K562 (cell line): ENCODE measurements at regions not wholly inside any gene's neighbourhood (a gene's known extent, or its start where the extent isn't known, plus 50 kb on each side); places are given as distances from the start of the nearest gene placed in this dataset.

Experiments used
- ARID3A ChIP-seq: IDR thresholded peaks from 2 replicates; pipeline ENCODE4 v1.6.1; 2012; ENCODE audit warnings: low read depth, low read length, improper control_type of control experiment, borderline replicate concordance
- CC2D1A ChIP-seq: fragments of 450-650 bp; IDR thresholded peaks from 2 replicates; pipeline ENCODE4 v1.6.1; 2017; ENCODE audit warnings: mild to moderate bottlenecking
- ESRRA ChIP-seq: fragments of 450-650 bp; IDR thresholded peaks from 2 replicates; pipeline ENCODE4 v1.6.1; 2014; ENCODE audit warnings: low read depth, mild to moderate bottlenecking, moderate library complexity, borderline replicate concordance
- KHSRP ChIP-seq: fragments of 450-650 bp; IDR thresholded peaks from 2 replicates; pipeline ENCODE4 v1.6.1; 2017
- NELFE ChIP-seq: IDR thresholded peaks from 2 replicates; pipeline ENCODE4 v1.6.1; 2011; ENCODE audit warnings: mild to moderate bottlenecking; ENCODE audit not compliant: insufficient read depth, insufficient read length
- RB1 ChIP-seq: fragments of 450-650 bp; IDR thresholded peaks from 2 replicates; pipeline ENCODE4 v1.6.1; 2017; ENCODE audit warnings: low read depth, mild to moderate bottlenecking
- REST ChIP-seq, 2 experiments: fragments of 450-650 bp; formaldehyde crosslinking in 1 of 2; IDR thresholded peaks; 2 replicates each; pipeline versions ENCODE4 v1.4.0 to v1.6.1; 2014 to 2020; ENCODE audit warnings: mild to moderate bottlenecking in 2 of 2, borderline replicate concordance in 1 of 2, low read depth in 1 of 2
- SAFB ChIP-seq: fragments of 200-400 bp; formaldehyde crosslinking; IDR thresholded peaks from 2 replicates; pipeline ENCODE4 v1.6.1; 2017; ENCODE audit warnings: low read depth, low read length, borderline replicate concordance
- SMARCA5 ChIP-seq: fragments of 450-650 bp; IDR thresholded peaks from 2 replicates; pipeline ENCODE4 v1.6.1; 2016
- SMC3 ChIP-seq: conservative IDR thresholded peaks from 2 replicates; pipeline ENCODE4 v1.6.1; 2011; ENCODE audit warnings: low read depth, low read length, improper control_type of control experiment; ENCODE audit not compliant: insufficient read depth
- TFAP4 ChIP-seq: sonication (generic); formaldehyde crosslinking; IDR thresholded peaks from 2 replicates; pipeline ENCODE4 v1.8.0; 2022; ENCODE audit warnings: missing genetic modification reagents, mild to moderate bottlenecking, moderate library complexity, borderline replicate concordance
- WHSC1 ChIP-seq: IDR thresholded peaks from one replicate; pipeline ENCODE4 v1.6.1; 2012; ENCODE audit warnings: low read length, control low read depth, inconsistent platforms
- ZNF449 ChIP-seq: fragments of 250-450 bp; sonication (Bioruptor Pico); IDR thresholded peaks from 2 replicates; pipeline ENCODE4 v1.8.0; 2022; ENCODE audit warnings: moderate library complexity, mild to moderate bottlenecking, inconsistent platforms
- TF ChIP-seq, protein P1 (sequence below): fragments of 250-450 bp; sonication (Bioruptor Pico); IDR thresholded peaks from 2 replicates; pipeline ENCODE4 v1.4.0; 2020; ENCODE audit warnings: mild to moderate bottlenecking, moderate library complexity

DNA sequence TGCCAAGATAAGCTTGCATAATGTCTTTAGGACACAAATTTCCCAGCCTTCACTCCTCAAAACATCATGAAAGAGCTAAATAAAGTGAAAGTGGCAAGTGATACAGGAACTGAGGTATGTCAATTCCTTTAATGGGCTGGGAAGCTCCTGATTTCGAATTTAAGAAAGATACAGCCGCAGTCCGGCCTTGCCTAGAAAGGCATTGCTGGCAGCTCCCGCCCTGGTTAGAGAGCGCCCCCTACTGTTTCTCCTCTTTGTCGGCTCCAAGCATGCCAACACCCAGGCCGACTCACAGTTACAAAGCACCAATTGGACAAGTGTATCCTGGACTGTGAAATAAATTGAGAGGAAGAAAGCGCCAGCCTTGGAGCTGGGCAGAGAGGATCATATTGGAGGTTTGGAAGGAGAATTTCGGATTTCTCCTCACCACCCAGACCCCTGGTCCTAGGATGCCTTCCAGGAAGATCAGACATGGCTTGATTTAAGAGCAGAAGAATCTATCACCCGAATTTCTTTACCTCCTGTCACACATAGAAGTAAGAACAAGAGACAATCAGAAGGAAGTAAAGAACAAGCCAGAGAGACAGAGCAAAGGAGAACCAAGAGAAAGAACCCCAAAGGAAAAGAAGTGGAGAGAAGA lies 84.0 kb downstream of the FAM76B start (continued):
- TF ChIP-seq ARID3A: peak; percentile 57; the same call in 1 of the 2 replicates
- TF ChIP-seq SMC3: peak; percentile 73
- no peak for TF ChIP-seq WHSC1
- no peak for TF ChIP-seq NELFE
- TF ChIP-seq RB1: peak; percentile 57; the same call in 1 of the 2 replicates
- no peak for TF ChIP-seq SMARCA5
- no peak for TF ChIP-seq ESRRA
- TF ChIP-seq, protein P1, sequence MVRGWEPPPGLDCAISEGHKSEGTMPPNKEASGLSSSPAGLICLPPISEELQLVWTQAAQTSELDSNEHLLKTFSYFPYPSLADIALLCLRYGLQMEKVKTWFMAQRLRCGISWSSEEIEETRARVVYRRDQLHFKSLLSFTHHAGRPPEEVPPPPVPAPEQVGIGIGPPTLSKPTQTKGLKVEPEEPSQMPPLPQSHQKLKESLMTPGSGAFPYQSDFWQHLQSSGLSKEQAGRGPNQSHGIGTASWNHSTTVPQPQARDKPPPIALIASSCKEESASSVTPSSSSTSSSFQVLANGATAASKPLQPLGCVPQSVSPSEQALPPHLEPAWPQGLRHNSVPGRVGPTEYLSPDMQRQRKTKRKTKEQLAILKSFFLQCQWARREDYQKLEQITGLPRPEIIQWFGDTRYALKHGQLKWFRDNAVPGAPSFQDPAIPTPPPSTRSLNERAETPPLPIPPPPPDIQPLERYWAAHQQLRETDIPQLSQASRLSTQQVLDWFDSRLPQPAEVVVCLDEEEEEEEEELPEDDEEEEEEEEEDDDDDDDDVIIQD (CRISPR knock-in tag): no peak
- TF ChIP-seq KHSRP: no peak
- peak; percentile 16; the same call in 1 of the 2 replicates for TF ChIP-seq TFAP4 (CRISPR knock-in tag)
- no peak for TF ChIP-seq ZNF449
- TF ChIP-seq CC2D1A: peak; percentile 75
- TF ChIP-seq REST (IDR thresholded peaks at IDR 0.05; ENCODE audit: borderline replicate concordance): peak; percentile 91
- no peak for TF ChIP-seq REST (CRISPR knock-in tag; IDR thresholded peaks at IDR 0.05; ENCODE audit: low read depth)
- no peak for TF ChIP-seq SAFB
